WTC11 (cell line): ENCODE measurements at regions not wholly inside any gene's neighbourhood (a gene's known extent, or its start where the extent isn't known, plus 50 kb on each side); places are given as distances from the start of the nearest gene placed in this dataset.

ENCODE experiments used
- ATAC-seq: fragments of 200-7000 bp; cut with Tn5 transposase; 2 replicates; pipeline ENCODE4 v1.10.0; 2021; ENCODE audit warnings: mild to moderate bottlenecking, moderate library complexity
- CTCF ChIA-PET: fragments of 300-600 bp; sonication (Branson Sonifier 250); formaldehyde crosslinking; loops from one replicate; lab custom pipeline; 2021; ENCODE audit warnings: antibody characterized with exemption; lab: Charles Lee
- POLR2A ChIA-PET: fragments of 350-600 bp; sonication (Branson Sonifier 250); formaldehyde crosslinking; loops from one replicate; lab custom pipeline; 2021; ENCODE audit warnings: antibody characterized with exemption; lab: Charles Lee
- DNase-seq: peaks from one replicate; pipeline ENCODE4 v3.0.0; 2021; ENCODE audit warnings: low spot score
- H3K27ac Mint-ChIP-seq: 2 replicates; pipeline ENCODE4 v1.8.0; 2021; ENCODE audit warnings: mixed read lengths
- H3K27me3 Mint-ChIP-seq: 2 replicates; pipeline ENCODE4 v1.8.0; 2021; ENCODE audit warnings: low read depth, mild to moderate bottlenecking, moderate library complexity, mixed read lengths
- H3K36me3 Mint-ChIP-seq: 2 replicates; pipeline ENCODE4 v1.8.0; 2021; ENCODE audit warnings: mixed read lengths
- H3K4me1 Mint-ChIP-seq: 2 replicates; pipeline ENCODE4 v1.8.0; 2022; ENCODE audit warnings: mixed read lengths
- H3K4me3 Mint-ChIP-seq: 2 replicates; pipeline ENCODE4 v1.8.0; 2021; ENCODE audit warnings: mild to moderate bottlenecking, moderate library complexity, mixed read lengths
- H3K9me3 Mint-ChIP-seq: 2 replicates; pipeline ENCODE4 v1.8.0; 2021; ENCODE audit warnings: mixed read lengths
- ATF1 ChIP-seq: sonication (generic); formaldehyde crosslinking; IDR thresholded peaks from 2 replicates; pipeline ENCODE4 v1.8.1; 2023; ENCODE audit warnings: mild to moderate bottlenecking, moderate library complexity, missing genetic modification reagents
- CREM ChIP-seq: sonication (generic); formaldehyde crosslinking; IDR thresholded peaks from 2 replicates; pipeline ENCODE4 v1.8.1; 2022; ENCODE audit warnings: mild to moderate bottlenecking, missing genetic modification reagents, moderate library complexity
- JAZF1 ChIP-seq: fragments of 250-450 bp; sonication (Bioruptor Pico); IDR thresholded peaks from 2 replicates; pipeline ENCODE4 v1.9.0; 2021; ENCODE audit warnings: moderate library complexity, mild to moderate bottlenecking, inconsistent platforms
- NFATC4 ChIP-seq: fragments of 250-450 bp; sonication (Bioruptor Pico); IDR thresholded peaks from 2 replicates; pipeline ENCODE4 v1.9.0; 2021; ENCODE audit warnings: mild to moderate bottlenecking
- RORB ChIP-seq: fragments of 250-450 bp; sonication (Bioruptor Pico); IDR thresholded peaks from 2 replicates; pipeline ENCODE4 v1.9.0; 2021; ENCODE audit warnings: mild to moderate bottlenecking
- SOX15 ChIP-seq: fragments of 250-450 bp; sonication (Bioruptor Pico); IDR thresholded peaks from 2 replicates; pipeline ENCODE4 v1.9.0; 2021; ENCODE audit warnings: mild to moderate bottlenecking
- TCF7 ChIP-seq: sonication (generic); formaldehyde crosslinking; IDR thresholded peaks from 2 replicates; pipeline ENCODE4 v1.8.0; 2022; ENCODE audit warnings: mild to moderate bottlenecking, low read depth, missing genetic modification reagents, moderate library complexity
- TEAD1 ChIP-seq: sonication (generic); formaldehyde crosslinking; IDR thresholded peaks from 2 replicates; pipeline ENCODE4 v1.8.0; 2022; ENCODE audit warnings: mild to moderate bottlenecking, missing genetic modification reagents
- ZNF138 ChIP-seq: sonication (generic); formaldehyde crosslinking; conservative IDR thresholded peaks from 2 replicates; pipeline ENCODE4 v1.8.1; 2022; ENCODE audit warnings: mild to moderate bottlenecking, moderate library complexity, missing genetic modification reagents
- ZNF232 ChIP-seq: sonication (generic); formaldehyde crosslinking; IDR thresholded peaks from 2 replicates; pipeline ENCODE4 v1.8.0; 2022; ENCODE audit warnings: mild to moderate bottlenecking, missing genetic modification reagents
- ZNF263 ChIP-seq: sonication (generic); formaldehyde crosslinking; IDR thresholded peaks from 2 replicates; pipeline ENCODE4 v1.8.1; 2022; ENCODE audit warnings: low read depth, mild to moderate bottlenecking, moderate library complexity, missing genetic modification reagents
- TF ChIP-seq, protein P1 (sequence below): sonication (generic); formaldehyde crosslinking; IDR thresholded peaks from 2 replicates; pipeline ENCODE4 v1.8.1; 2023; ENCODE audit warnings: mild to moderate bottlenecking, missing genetic modification reagents
- TF ChIP-seq, protein P2 (sequence below): fragments of 250-450 bp; sonication (Bioruptor Pico); IDR thresholded peaks from 2 replicates; pipeline ENCODE4 v1.9.0; 2021; ENCODE audit warnings: mild to moderate bottlenecking
- TF ChIP-seq, protein P3 (sequence below): fragments of 250-450 bp; sonication (Bioruptor Pico); conservative IDR thresholded peaks from 2 replicates; pipeline ENCODE4 v1.9.0; 2021; ENCODE audit warnings: mild to moderate bottlenecking
- TF ChIP-seq, protein P4 (sequence below): sonication (generic); formaldehyde crosslinking; IDR thresholded peaks from 2 replicates; pipeline ENCODE4 v1.8.1; 2023; ENCODE audit warnings: mild to moderate bottlenecking, missing genetic modification reagents, moderate library complexity
- TF ChIP-seq, protein P5 (sequence below): sonication (generic); formaldehyde crosslinking; IDR thresholded peaks from 2 replicates; pipeline ENCODE4 v1.8.1; 2022; ENCODE audit warnings: missing genetic modification reagents, borderline replicate concordance

DNA sequence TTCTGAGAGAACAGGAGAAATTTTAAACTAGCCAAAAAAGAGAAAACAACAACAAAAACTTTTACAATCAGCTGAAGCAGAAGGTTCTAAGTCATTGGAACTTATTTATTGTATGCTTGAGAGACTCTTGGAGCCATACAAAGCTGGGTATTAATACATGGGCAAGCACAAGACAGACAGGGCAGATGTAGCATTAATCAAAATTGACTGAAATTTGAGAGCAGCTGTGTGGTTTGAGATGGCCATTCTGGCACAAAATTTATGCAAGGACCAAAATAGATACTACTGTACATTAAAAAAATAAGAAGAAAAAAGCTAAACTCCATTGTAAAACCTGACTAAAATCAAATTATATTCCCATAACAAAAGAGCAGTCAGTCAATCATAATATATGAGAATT, 892.5 kb downstream of the PLA2G4A start (continued):
- TF ChIP-seq, protein P1, sequence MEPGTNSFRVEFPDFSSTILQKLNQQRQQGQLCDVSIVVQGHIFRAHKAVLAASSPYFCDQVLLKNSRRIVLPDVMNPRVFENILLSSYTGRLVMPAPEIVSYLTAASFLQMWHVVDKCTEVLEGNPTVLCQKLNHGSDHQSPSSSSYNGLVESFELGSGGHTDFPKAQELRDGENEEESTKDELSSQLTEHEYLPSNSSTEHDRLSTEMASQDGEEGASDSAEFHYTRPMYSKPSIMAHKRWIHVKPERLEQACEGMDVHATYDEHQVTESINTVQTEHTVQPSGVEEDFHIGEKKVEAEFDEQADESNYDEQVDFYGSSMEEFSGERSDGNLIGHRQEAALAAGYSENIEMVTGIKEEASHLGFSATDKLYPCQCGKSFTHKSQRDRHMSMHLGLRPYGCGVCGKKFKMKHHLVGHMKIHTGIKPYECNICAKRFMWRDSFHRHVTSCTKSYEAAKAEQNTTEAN (CRISPR knock-in tag) = no peak
- TF ChIP-seq, protein P2, sequence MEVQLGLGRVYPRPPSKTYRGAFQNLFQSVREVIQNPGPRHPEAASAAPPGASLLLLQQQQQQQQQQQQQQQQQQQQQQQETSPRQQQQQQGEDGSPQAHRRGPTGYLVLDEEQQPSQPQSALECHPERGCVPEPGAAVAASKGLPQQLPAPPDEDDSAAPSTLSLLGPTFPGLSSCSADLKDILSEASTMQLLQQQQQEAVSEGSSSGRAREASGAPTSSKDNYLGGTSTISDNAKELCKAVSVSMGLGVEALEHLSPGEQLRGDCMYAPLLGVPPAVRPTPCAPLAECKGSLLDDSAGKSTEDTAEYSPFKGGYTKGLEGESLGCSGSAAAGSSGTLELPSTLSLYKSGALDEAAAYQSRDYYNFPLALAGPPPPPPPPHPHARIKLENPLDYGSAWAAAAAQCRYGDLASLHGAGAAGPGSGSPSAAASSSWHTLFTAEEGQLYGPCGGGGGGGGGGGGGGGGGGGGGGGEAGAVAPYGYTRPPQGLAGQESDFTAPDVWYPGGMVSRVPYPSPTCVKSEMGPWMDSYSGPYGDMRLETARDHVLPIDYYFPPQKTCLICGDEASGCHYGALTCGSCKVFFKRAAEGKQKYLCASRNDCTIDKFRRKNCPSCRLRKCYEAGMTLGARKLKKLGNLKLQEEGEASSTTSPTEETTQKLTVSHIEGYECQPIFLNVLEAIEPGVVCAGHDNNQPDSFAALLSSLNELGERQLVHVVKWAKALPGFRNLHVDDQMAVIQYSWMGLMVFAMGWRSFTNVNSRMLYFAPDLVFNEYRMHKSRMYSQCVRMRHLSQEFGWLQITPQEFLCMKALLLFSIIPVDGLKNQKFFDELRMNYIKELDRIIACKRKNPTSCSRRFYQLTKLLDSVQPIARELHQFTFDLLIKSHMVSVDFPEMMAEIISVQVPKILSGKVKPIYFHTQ (CRISPR knock-in tag) = no peak

DNA sequence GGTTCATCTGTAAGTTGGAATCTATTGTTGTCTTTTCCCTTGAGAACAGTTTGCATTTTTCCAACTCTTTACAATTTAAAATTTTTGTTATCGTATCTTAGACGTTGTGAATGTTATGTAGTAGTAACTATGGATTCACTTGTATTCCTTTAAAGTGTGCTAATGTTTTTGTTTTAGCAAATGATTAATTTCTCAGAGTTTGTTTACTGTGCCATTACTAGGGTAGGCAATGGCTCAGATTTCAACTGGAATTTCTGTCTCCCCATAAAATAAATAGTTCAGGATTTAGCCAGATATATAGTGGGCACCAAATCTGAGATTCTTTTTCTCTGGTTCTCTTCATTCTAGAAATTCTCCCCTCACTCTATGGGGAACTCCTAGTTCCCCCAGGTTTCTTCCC, 896.5 kb downstream of the PLA2G4A start:
- H3K27me3 Mint-ChIP-seq = no peaks in the 10 kb centered on the region
- ATAC-seq = no peak
- CTCF ChIA-PET = no interaction called here
- no peaks in the 10 kb centered on the region for H3K36me3 Mint-ChIP-seq
- TF ChIP-seq ZNF138 (CRISPR knock-in tag) (no peak), ZNF232 (CRISPR knock-in tag) (no peak), TCF7 (CRISPR knock-in tag) (no peak), ZNF263 (CRISPR knock-in tag) (no peak)
- TF ChIP-seq, protein P3, sequence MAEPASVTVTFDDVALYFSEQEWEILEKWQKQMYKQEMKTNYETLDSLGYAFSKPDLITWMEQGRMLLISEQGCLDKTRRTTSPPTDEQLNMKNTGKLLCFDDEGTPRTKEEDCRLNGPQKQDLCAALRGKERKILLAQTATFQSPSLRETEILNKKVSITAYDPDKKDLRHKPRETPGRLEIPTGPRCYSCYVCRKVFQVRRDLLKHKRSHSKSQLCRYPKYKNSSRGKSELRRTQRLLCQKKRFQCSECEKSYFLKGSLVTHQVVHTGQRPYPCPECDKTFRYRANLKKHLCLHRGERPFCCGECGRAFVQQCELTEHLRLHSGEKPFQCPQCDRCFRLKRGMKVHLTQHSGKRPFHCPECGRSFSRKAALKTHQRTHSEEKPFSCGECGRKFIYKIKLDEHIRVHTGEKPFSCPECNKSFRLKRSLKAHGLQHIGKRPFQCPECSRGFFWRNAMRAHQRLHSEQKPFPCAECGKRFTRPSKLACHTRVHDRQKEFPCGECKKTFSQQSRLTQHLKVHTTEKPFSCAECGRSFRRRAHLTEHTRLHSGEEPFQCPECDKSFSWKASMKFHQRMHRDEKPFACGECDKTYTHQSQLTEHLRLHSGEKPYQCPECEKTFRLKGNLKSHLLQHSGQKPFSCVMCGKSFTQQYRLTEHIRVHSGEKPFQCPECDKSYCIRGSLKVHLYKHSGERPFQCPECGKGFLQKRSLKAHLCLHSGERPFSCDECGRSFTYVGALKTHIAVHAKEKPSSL (CRISPR knock-in tag) = no peak
- no peak overlapping the region for H3K4me3 Mint-ChIP-seq
- peaks cover 4% of the 10 kb centered on the region; the same call in 1 of the 2 replicates for H3K9me3 Mint-ChIP-seq
- POLR2A ChIA-PET = no interaction called here
- H3K4me1 Mint-ChIP-seq = no peaks in the 10 kb centered on the region
- H3K27ac Mint-ChIP-seq = no peak overlapping the region
- DNase-seq = no peak

DNA sequence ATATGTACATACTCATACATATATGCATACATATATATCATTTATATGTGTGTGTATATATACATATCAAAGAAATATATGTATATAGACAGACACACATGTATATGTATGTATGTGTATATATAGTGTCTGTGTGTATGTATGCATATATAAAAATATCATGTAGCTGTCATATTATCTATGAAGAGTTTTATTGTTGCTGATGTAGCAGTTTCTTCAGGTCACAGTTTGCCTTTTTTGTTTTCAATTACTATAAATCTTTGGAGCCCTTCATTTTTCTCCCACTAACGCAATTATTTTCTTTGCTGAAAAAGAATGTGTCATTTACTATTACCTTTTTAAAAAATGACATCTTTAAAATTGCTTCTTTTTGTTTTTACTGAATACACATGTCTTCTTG, 904.5 kb downstream of the PLA2G4A start:
- no peak for ATAC-seq
- CTCF ChIA-PET = no interaction called here
- Mint-ChIP-seq H3K4me3 (no peak overlapping the region), H3K36me3 (peaks cover 5% of the 10 kb centered on the region; the same call in 1 of the 2 replicates)
- TF ChIP-seq RORB (CRISPR knock-in tag) = no peak
- no peak for TF ChIP-seq JAZF1 (CRISPR knock-in tag)
- TF ChIP-seq NFATC4 (CRISPR knock-in tag) = no peak
- no peak for TF ChIP-seq TEAD1
- TF ChIP-seq, protein P4, sequence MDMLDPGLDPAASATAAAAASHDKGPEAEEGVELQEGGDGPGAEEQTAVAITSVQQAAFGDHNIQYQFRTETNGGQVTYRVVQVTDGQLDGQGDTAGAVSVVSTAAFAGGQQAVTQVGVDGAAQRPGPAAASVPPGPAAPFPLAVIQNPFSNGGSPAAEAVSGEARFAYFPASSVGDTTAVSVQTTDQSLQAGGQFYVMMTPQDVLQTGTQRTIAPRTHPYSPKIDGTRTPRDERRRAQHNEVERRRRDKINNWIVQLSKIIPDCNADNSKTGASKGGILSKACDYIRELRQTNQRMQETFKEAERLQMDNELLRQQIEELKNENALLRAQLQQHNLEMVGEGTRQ = no peak
- no peak for TF ChIP-seq SOX15 (CRISPR knock-in tag)
- no peak for TF ChIP-seq ATF1 (CRISPR knock-in tag)
- no peak for TF ChIP-seq CREM (CRISPR knock-in tag)
- TF ChIP-seq, protein P5, sequence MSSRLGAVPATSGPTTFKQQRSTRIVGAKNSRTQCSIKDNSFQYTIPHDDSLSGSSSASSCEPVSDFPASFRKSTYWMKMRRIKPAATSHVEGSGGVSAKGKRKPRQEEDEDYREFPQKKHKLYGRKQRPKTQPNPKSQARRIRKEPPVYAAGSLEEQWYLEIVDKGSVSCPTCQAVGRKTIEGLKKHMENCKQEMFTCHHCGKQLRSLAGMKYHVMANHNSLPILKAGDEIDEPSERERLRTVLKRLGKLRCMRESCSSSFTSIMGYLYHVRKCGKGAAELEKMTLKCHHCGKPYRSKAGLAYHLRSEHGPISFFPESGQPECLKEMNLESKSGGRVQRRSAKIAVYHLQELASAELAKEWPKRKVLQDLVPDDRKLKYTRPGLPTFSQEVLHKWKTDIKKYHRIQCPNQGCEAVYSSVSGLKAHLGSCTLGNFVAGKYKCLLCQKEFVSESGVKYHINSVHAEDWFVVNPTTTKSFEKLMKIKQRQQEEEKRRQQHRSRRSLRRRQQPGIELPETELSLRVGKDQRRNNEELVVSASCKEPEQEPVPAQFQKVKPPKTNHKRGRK (CRISPR knock-in tag) = no peak
- TF ChIP-seq, all 79 proteins: peak for 0
- POLR2A ChIA-PET = no interaction called here
- H3K4me1 Mint-ChIP-seq = no peaks in the 10 kb centered on the region
- H3K9me3 Mint-ChIP-seq = peaks cover 17% of the 10 kb centered on the region
- H3K27me3 Mint-ChIP-seq = no peaks in the 10 kb centered on the region
- no peak for DNase-seq
- H3K27ac Mint-ChIP-seq = no peak overlapping the region
